H1 (cell line): ENCODE measurements at regions not wholly inside any gene's neighbourhood (a gene's known extent, or its start where the extent isn't known, plus 50 kb on each side); places are given as distances from the start of the nearest gene placed in this dataset.

Experiments used
- CTCF ChIA-PET: fragments of 300-600 bp; sonication (Branson Sonifier 250); formaldehyde crosslinking; loops from one replicate; lab custom pipeline; 2021; ENCODE audit not compliant: partially characterized antibody; lab: Charles Lee
- POLR2A ChIA-PET: fragments of 300-600 bp; sonication (Branson Sonifier 250); formaldehyde crosslinking; loops from one replicate; lab custom pipeline; 2021; ENCODE audit warnings: inconsistent platforms; ENCODE audit not compliant: partially characterized antibody; lab: Charles Lee
- DNase-seq, 2 experiments: peaks; one replicate each; pipeline versions ENCODE4 v3.0.0 to v3.0.0-alpha.2; 2010 to 2022; ENCODE audit warnings: low spot score in 2 of 2, low read depth in 1 of 2, mixed read lengths in 1 of 2
- FAIRE-seq: peaks from 2 replicates; lab custom pipeline; 2011; peaks lifted over from hg19 to GRCh38; lab: Jason Lieb, UNC
- H2AFZ ChIP-seq: 2 replicates; pipeline ENCODE4 v1.8.1; 2012; ENCODE audit warnings: low read length, inconsistent platforms
- H2AK5ac ChIP-seq: 2 replicates; pipeline ENCODE4 v1.6.1; 2013; ENCODE audit warnings: low read depth, low read length
- H2BK120ac ChIP-seq: replicated peaks from 2 replicates; pipeline ENCODE3; 2013; ENCODE audit warnings: low read depth, low read length, inconsistent platforms
- H2BK12ac ChIP-seq: 2 replicates; pipeline ENCODE4 v1.6.1; 2013; ENCODE audit warnings: low read depth, low read length
- H2BK15ac ChIP-seq: 2 replicates; pipeline ENCODE4 v1.6.1; 2013; ENCODE audit warnings: low read length
- H2BK20ac ChIP-seq: 2 replicates; pipeline ENCODE4 v1.6.1; 2013; ENCODE audit warnings: low read length
- H2BK5ac ChIP-seq: 2 replicates; pipeline ENCODE4 v1.6.1; 2013; ENCODE audit warnings: low read depth, low read length
- H3K14ac ChIP-seq: 2 replicates; pipeline ENCODE4 v1.6.1; 2013; ENCODE audit warnings: inconsistent platforms; ENCODE audit not compliant: insufficient read length
- H3K18ac ChIP-seq: 2 replicates; pipeline ENCODE4 v1.6.1; 2013; ENCODE audit warnings: low read length; ENCODE audit errors: extremely low read depth
- H3K23ac ChIP-seq: 2 replicates; pipeline ENCODE4 v1.6.1; 2013; ENCODE audit warnings: inconsistent platforms; ENCODE audit not compliant: insufficient read length
- H3K23me2 ChIP-seq: 2 replicates; pipeline ENCODE4 v1.6.1; 2013; ENCODE audit warnings: low read depth, low read length
- H3K27ac ChIP-seq: 2 replicates; pipeline ENCODE4 v1.6.1; 2011; ENCODE audit warnings: low read depth, low read length, inconsistent platforms
- H3K27me3 ChIP-seq, 4 experiments: replicated peaks in 1 of 4; 1 replicate in 1 of 4; 2 replicates in 3 of 4; pipeline versions ENCODE4 v1.6.1 to v1.8.1; 2011 to 2013; ENCODE audit warnings: low read length in 3 of 4, mild to moderate bottlenecking in 3 of 4, inconsistent platforms in 2 of 4, mixed read lengths in 2 of 4, moderate library complexity in 1 of 4; ENCODE audit not compliant: control insufficient read depth in 3 of 4, insufficient read depth in 3 of 4; ENCODE audit errors: extremely low read depth in 1 of 4
- H3K36me3 ChIP-seq, 4 experiments: 2 replicates each; pipeline versions ENCODE4 v1.6.1 to v1.8.1; 2011 to 2013; ENCODE audit warnings: mild to moderate bottlenecking in 4 of 4, low read length in 3 of 4, moderate library complexity in 2 of 4, control low read depth in 1 of 4, inconsistent platforms in 1 of 4; ENCODE audit not compliant: insufficient read depth in 4 of 4, control insufficient read depth in 2 of 4
- H3K4ac ChIP-seq: replicated peaks from 2 replicates; pipeline ENCODE3; 2013; ENCODE audit warnings: low read length, low read depth, mixed read lengths, inconsistent platforms; ENCODE audit not compliant: insufficient read length
- H3K4me1 ChIP-seq, 4 experiments: replicated peaks in 1 of 4; 1 replicate in 1 of 4; 2 replicates in 3 of 4; pipeline versions ENCODE4 v1.6.1 to v1.8.1; 2011 to 2013; ENCODE audit warnings: low read length in 3 of 4, inconsistent platforms in 2 of 4, mixed read lengths in 1 of 4; ENCODE audit not compliant: insufficient read depth in 4 of 4, control insufficient read depth in 3 of 4
- H3K4me2 ChIP-seq, 2 experiments: 2 replicates each; pipeline versions ENCODE4 v1.6.1 to v1.8.1; 2011 to 2013; ENCODE audit warnings: low read depth in 2 of 2, low read length in 2 of 2, control low read depth in 1 of 2, inconsistent platforms in 1 of 2, mild to moderate bottlenecking in 1 of 2; ENCODE audit not compliant: insufficient read depth in 1 of 2
- H3K4me3 ChIP-seq, 4 experiments: fragments of 200-600, 300-600 bp in 1 of 4; sonication (generic), shearing (Covaris generic), sonication (Bioruptor Twin) in 1 of 4; 2 replicates each; pipeline versions ENCODE4 v1.5.1 to v1.8.1; 2011 to 2016; ENCODE audit warnings: low read length in 4 of 4, low read depth in 3 of 4, control low read depth in 2 of 4, inconsistent platforms in 2 of 4, mild to moderate bottlenecking in 2 of 4, mixed read lengths in 1 of 4, moderate library complexity in 1 of 4; ENCODE audit not compliant: insufficient read depth in 2 of 4; ENCODE audit errors: extremely low read depth in 1 of 4
- H3K56ac ChIP-seq: replicated peaks from 2 replicates; pipeline ENCODE3; 2013; ENCODE audit warnings: low read depth, mild to moderate bottlenecking, mixed read lengths, low read length, inconsistent platforms; ENCODE audit not compliant: insufficient read length
- H3K79me1 ChIP-seq: 2 replicates; pipeline ENCODE4 v1.6.1; 2013; ENCODE audit warnings: low read depth, low read length, control low read depth
- H3K79me2 ChIP-seq, 2 experiments: 2 replicates each; pipeline versions ENCODE4 v1.6.1 to v1.8.1; 2012 to 2013; ENCODE audit warnings: low read length in 2 of 2, mild to moderate bottlenecking in 2 of 2, inconsistent platforms in 1 of 2; ENCODE audit not compliant: insufficient read depth in 2 of 2, control insufficient read depth in 1 of 2
- H3K9ac ChIP-seq, 4 experiments: replicated peaks in 1 of 4; 1 replicate in 1 of 4; 2 replicates in 3 of 4; pipeline versions ENCODE4 v1.6.1 to v1.8.1; 2011 to 2013; ENCODE audit warnings: low read depth in 3 of 4, low read length in 3 of 4, control low read depth in 2 of 4, mild to moderate bottlenecking in 2 of 4, moderate library complexity in 2 of 4, inconsistent platforms in 1 of 4; ENCODE audit errors: extremely low read depth in 1 of 4
- H3K9me3 ChIP-seq, 2 experiments: 2 replicates each; pipeline versions ENCODE4 v1.6.1 to v1.8.1; 2012 to 2013; ENCODE audit warnings: mild to moderate bottlenecking in 2 of 2, moderate library complexity in 2 of 2, control low read depth in 1 of 2, inconsistent platforms in 1 of 2, low read depth in 1 of 2, low read length in 1 of 2, mixed read lengths in 1 of 2; ENCODE audit not compliant: insufficient read depth in 2 of 2
- H4K20me1 ChIP-seq, 2 experiments: replicated peaks in 1 of 2; 2 replicates each; pipeline versions ENCODE3 to v1.8.1; 2011 to 2013; ENCODE audit warnings: inconsistent platforms in 2 of 2, low read length in 2 of 2, mild to moderate bottlenecking in 1 of 2; ENCODE audit not compliant: insufficient read depth in 2 of 2, control insufficient read depth in 1 of 2
- H4K5ac ChIP-seq: 2 replicates; pipeline ENCODE4 v1.6.1; 2013; ENCODE audit warnings: low read length, low read depth, mixed read lengths, inconsistent platforms; ENCODE audit not compliant: insufficient read length
- H4K8ac ChIP-seq: 2 replicates; pipeline ENCODE4 v1.8.0; 2013; ENCODE audit warnings: mild to moderate bottlenecking, moderate library complexity, low read length, inconsistent platforms; ENCODE audit not compliant: insufficient read depth; ENCODE audit errors: extremely low read depth
- H4K91ac ChIP-seq: replicated peaks from 2 replicates; pipeline ENCODE3; 2013; ENCODE audit warnings: low read length, mixed read lengths, inconsistent platforms; ENCODE audit not compliant: insufficient read length
- ASH2L ChIP-seq: fragments of 200-600, 300-600 bp; sonication (generic); IDR thresholded peaks from one replicate; pipeline ENCODE4 v1.7.1; 2017; ENCODE audit warnings: low read length
- HDAC2 ChIP-seq, 2 experiments: fragments of 300-600 bp in 1 of 2; sonication (generic) in 1 of 2; IDR thresholded peaks; 2 replicates each; pipeline ENCODE4 v1.6.1; 2011 to 2012; ENCODE audit warnings: low read depth in 2 of 2, low read length in 2 of 2, mild to moderate bottlenecking in 2 of 2, moderate library complexity in 2 of 2, borderline replicate concordance in 1 of 2, inconsistent platforms in 1 of 2
- KDM1A ChIP-seq: fragments of 200-600, 300-600 bp; sonication (generic); IDR thresholded peaks from 2 replicates; pipeline ENCODE4 v1.7.1; 2016; ENCODE audit warnings: mild to moderate bottlenecking, low read length, borderline replicate concordance
- PHF8 ChIP-seq: fragments of 200-600 bp; sonication (generic); conservative IDR thresholded peaks from 2 replicates; pipeline ENCODE4 v1.7.1; 2012; ENCODE audit warnings: low read depth, mild to moderate bottlenecking, inconsistent platforms, low read length, moderate library complexity
- POLR2AphosphoS5 ChIP-seq: IDR thresholded peaks from 2 replicates; pipeline ENCODE4 v1.6.1; 2011; ENCODE audit warnings: low read depth, low read length
- TBP ChIP-seq: IDR thresholded peaks from 2 replicates; pipeline ENCODE4 v1.6.1; 2011; ENCODE audit warnings: low read depth, low read length, improper control_type of control experiment
- TF ChIP-seq, protein P1 (sequence below), 3 experiments: IDR thresholded peaks; 1 replicate in 2 of 3; 2 replicates in 1 of 3; pipeline versions ENCODE4 v1.5.1 to v1.6.1; 2011; ENCODE audit warnings: low read length in 3 of 3, mild to moderate bottlenecking in 3 of 3, inconsistent platforms in 2 of 3, low read depth in 1 of 3, moderate library complexity in 1 of 3; ENCODE audit not compliant: insufficient read depth in 1 of 3; ENCODE audit errors: control extremely low read depth in 1 of 3

DNA sequence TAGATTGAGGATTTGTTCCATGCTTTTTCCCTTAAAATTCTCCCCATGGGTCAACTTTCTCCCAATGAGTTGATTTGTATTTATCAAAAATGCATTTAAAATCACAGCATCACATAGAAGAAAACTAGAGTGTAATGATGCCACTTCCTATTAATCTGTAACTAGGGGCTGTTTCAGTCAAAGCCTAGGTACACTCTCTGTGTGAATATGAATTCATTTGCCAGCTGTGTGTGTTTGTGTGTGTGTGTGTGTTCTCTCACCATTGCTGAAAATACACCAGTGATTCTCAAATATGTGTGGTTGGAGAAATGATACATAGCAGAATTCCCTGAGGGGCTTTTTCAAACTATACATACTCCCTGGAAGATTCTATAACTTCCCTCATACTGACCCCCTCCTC is 546.5 kb downstream of the KLHL13 start:
- H3K36me3 ChIP-seq, result no peaks in the 10 kb centered on the region
- H3K9ac ChIP-seq, result no peak overlapping the region
- no peak overlapping the region for H4K5ac ChIP-seq
- H3K14ac ChIP-seq, result no peak overlapping the region
- ChIA-PET CTCF (interaction anchor here (1.3 kb wide), 1 partner anchor 174 kb away, joined by 3 read pairs; no protein-coding TSS in a partner anchor), POLR2A (no interaction called here)
- H3K18ac ChIP-seq, result no peak overlapping the region
- H2AFZ ChIP-seq, result no peak overlapping the region
- no peak overlapping the region for H2AK5ac ChIP-seq
- no peaks in the 10 kb centered on the region; a peak in 1 of 4 replicates for H3K9me3 ChIP-seq
- no peak for DNase-seq
- no peaks in the 10 kb centered on the region for H3K79me1 ChIP-seq
- TF ChIP-seq PHF8, result no peak
- TF ChIP-seq KDM1A, result no peak
- TF ChIP-seq ASH2L, result no peak
- TF ChIP-seq HDAC2 (IDR thresholded peaks at IDR 0.05; ENCODE audit: borderline replicate concordance in 1 of 2, low read depth in 2 of 2, low read length in 2 of 2), result no peak
- TF ChIP-seq POLR2AphosphoS5, result no peak
- TF ChIP-seq, protein P1, sequence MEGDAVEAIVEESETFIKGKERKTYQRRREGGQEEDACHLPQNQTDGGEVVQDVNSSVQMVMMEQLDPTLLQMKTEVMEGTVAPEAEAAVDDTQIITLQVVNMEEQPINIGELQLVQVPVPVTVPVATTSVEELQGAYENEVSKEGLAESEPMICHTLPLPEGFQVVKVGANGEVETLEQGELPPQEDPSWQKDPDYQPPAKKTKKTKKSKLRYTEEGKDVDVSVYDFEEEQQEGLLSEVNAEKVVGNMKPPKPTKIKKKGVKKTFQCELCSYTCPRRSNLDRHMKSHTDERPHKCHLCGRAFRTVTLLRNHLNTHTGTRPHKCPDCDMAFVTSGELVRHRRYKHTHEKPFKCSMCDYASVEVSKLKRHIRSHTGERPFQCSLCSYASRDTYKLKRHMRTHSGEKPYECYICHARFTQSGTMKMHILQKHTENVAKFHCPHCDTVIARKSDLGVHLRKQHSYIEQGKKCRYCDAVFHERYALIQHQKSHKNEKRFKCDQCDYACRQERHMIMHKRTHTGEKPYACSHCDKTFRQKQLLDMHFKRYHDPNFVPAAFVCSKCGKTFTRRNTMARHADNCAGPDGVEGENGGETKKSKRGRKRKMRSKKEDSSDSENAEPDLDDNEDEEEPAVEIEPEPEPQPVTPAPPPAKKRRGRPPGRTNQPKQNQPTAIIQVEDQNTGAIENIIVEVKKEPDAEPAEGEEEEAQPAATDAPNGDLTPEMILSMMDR (IDR thresholded peaks at IDR 0.05; ENCODE audit: control extremely low read depth in 1 of 3, insufficient read depth in 1 of 3, low read depth in 1 of 3, low read length in 3 of 3), result no peak
- no peak for TF ChIP-seq TBP
- H2BK12ac ChIP-seq, result no peak overlapping the region
- H3K4me1 ChIP-seq, result no peaks in the 10 kb centered on the region
- H3K27ac ChIP-seq, result no peak overlapping the region
- FAIRE-seq, result no peak
- H2BK20ac ChIP-seq, result no peak overlapping the region
- no peaks in the 10 kb centered on the region for H3K27me3 ChIP-seq
- H3K56ac ChIP-seq, result no peak overlapping the region
- no peak overlapping the region for H4K91ac ChIP-seq
- H3K79me2 ChIP-seq, result no peaks in the 10 kb centered on the region
- no peak overlapping the region for H3K4ac ChIP-seq
- no peak overlapping the region for H3K4me3 ChIP-seq
- H3K4me2 ChIP-seq, result no peak overlapping the region
- H4K20me1 ChIP-seq, result no peaks in the 10 kb centered on the region
- H3K23me2 ChIP-seq, result no peaks in the 10 kb centered on the region
- H2BK15ac ChIP-seq, result no peak overlapping the region
- no peak overlapping the region for H4K8ac ChIP-seq
- H2BK5ac ChIP-seq, result no peak overlapping the region
- no peak overlapping the region for H3K23ac ChIP-seq
- no peak overlapping the region for H2BK120ac ChIP-seq
